ENCODE measurements at regions not wholly inside any gene's neighbourhood (a gene's known extent, or its start where the extent isn't known, plus 50 kb on each side); places are given as distances from the start of the nearest gene placed in this dataset.
"Not testable (repeated sequence)": the region's sequence is repeated elsewhere in the genome, so short reads cannot be mapped to it uniquely, and the experiment has no call there.

DNA sequence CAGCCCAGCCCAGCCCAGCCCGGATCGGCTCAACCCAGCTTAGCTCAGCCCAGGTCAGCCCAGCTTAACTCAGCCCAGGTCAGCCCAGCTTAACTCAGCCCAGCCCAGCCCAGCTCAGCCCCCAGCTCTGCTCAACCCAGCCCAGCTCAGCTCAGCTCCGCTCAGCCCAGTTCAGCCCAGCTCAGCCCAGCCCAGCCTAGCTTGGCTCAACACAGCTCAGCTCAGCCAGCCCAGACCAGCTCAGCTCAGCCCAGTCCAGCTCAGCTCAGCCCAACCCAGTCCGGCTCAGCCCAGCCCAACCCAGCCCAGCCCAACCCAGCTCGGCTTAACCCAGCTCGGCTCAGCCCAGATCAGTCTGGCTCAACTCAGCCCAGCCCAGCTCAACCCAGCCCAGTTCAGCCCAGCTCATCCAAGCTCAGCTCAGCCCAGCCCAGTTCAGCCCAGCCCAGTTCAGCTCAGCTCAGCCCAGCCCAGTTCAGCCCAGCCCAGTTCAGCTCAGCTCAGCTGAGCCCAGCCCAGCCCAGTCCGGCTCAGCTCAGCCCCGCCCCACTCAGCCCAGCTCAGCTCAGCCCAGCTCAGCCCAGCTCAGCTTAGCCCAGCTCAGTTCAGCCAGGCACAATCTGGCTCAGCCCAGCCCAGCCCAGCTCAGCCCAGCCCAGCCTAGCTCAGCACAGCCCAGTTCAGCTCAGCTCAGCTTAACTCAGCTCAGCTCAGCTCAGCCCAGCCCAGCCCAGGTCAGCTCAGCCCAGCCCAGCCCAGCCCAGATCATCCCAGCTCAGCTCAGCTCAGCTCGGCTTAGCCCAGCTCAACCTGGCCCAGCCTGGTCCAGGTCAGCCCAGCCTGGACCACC lies 331.7 kb downstream of the TMEM121 start:
- no peak for DNase-seq (ENCODE audit: low spot score, unreplicated experiment)
- no peak overlapping the region for H3K4me3 Mint-ChIP-seq (ENCODE audit: low read depth)
- H3K36me3 Mint-ChIP-seq (ENCODE audit: insufficient read depth): peaks cover 7% of the 10 kb centered on the region
- no peak overlapping the region for H3K27ac Mint-ChIP-seq
- H3K27me3 Mint-ChIP-seq: no peaks in the 10 kb centered on the region
- no peaks in the 10 kb centered on the region for H3K4me1 Mint-ChIP-seq (ENCODE audit: low read depth)
- peaks cover 33% of the 10 kb centered on the region for H3K9me3 Mint-ChIP-seq (ENCODE audit: low read depth)
- TF ChIP-seq, protein P1, sequence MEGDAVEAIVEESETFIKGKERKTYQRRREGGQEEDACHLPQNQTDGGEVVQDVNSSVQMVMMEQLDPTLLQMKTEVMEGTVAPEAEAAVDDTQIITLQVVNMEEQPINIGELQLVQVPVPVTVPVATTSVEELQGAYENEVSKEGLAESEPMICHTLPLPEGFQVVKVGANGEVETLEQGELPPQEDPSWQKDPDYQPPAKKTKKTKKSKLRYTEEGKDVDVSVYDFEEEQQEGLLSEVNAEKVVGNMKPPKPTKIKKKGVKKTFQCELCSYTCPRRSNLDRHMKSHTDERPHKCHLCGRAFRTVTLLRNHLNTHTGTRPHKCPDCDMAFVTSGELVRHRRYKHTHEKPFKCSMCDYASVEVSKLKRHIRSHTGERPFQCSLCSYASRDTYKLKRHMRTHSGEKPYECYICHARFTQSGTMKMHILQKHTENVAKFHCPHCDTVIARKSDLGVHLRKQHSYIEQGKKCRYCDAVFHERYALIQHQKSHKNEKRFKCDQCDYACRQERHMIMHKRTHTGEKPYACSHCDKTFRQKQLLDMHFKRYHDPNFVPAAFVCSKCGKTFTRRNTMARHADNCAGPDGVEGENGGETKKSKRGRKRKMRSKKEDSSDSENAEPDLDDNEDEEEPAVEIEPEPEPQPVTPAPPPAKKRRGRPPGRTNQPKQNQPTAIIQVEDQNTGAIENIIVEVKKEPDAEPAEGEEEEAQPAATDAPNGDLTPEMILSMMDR (IDR thresholded peaks at IDR 0.05; ENCODE audit: unreplicated experiment): no peak

DNA sequence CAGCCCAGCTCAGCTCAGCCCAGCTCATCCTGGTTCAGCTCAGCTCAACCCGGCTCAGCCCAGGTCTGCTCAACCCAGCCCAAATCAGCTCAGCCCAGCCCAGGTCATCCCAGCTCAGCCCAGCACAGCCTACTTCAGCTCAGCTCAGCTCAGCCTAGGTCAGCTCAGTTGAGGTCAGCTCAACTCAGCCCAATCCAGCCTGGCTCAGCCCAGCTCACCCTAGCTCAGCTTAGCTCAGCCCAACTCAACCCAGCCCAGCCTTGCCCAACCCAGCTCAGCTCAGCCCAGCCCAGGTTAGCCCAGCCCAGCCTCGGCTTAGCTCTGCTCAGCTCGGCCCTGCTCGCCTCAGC lies 332.3 kb downstream of the TMEM121 start:
- H3K9me3 Mint-ChIP-seq (ENCODE audit: low read depth): peaks cover 29% of the 10 kb centered on the region
- H3K27ac Mint-ChIP-seq: no peak overlapping the region
- no peaks in the 10 kb centered on the region for H3K27me3 Mint-ChIP-seq
- no peak for DNase-seq (ENCODE audit: low spot score, unreplicated experiment)
- TF ChIP-seq, protein P1 (IDR thresholded peaks at IDR 0.05; ENCODE audit: unreplicated experiment): no peak
- no peak overlapping the region for H3K4me3 Mint-ChIP-seq (ENCODE audit: low read depth)
- H3K36me3 Mint-ChIP-seq (ENCODE audit: insufficient read depth): peaks cover 4% of the 10 kb centered on the region
- H3K4me1 Mint-ChIP-seq (ENCODE audit: low read depth): no peaks in the 10 kb centered on the region

DNA sequence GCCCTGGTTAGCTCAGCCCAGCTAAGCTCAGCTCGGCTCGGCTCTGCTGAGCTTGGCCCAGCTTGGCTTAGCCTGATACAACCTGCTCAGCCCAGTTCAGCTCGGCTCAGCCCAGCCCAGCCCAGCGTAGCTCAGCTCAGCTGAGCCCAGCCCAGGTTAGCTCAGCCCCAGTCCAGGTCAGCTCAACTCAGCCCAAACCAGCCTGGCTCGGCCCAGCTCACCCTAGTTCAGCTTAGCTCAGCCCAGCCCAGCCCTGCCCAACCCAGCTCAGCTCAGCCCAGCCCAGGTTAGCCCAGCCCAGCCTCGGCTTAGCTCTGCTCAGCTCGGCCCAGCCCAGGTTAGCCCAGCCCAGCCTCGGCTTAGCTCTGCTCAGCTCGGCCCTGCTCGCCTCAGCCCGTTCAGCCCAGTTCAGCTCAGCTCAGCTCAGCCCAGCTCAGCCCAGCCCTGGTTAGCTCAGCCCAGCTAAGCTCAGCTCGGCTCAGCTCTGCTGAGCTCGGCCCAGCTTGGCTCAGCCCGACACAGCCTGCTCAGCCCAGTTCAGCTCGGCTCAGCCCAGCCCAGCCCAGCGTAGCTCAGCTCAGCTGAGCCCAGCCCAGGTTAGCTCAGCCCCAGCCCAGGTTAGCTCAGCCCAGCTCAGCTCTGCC lies 332.8 kb downstream of the TMEM121 start:
- H3K4me1 Mint-ChIP-seq (ENCODE audit: low read depth); DNase-seq (ENCODE audit: low spot score, unreplicated experiment); H3K27ac Mint-ChIP-seq; H3K36me3 Mint-ChIP-seq (ENCODE audit: insufficient read depth); H3K4me3 Mint-ChIP-seq (ENCODE audit: low read depth); H3K27me3 Mint-ChIP-seq: not testable (repeated sequence)
- H3K9me3 Mint-ChIP-seq (ENCODE audit: low read depth): peaks cover 26% of the 10 kb centered on the region

DNA sequence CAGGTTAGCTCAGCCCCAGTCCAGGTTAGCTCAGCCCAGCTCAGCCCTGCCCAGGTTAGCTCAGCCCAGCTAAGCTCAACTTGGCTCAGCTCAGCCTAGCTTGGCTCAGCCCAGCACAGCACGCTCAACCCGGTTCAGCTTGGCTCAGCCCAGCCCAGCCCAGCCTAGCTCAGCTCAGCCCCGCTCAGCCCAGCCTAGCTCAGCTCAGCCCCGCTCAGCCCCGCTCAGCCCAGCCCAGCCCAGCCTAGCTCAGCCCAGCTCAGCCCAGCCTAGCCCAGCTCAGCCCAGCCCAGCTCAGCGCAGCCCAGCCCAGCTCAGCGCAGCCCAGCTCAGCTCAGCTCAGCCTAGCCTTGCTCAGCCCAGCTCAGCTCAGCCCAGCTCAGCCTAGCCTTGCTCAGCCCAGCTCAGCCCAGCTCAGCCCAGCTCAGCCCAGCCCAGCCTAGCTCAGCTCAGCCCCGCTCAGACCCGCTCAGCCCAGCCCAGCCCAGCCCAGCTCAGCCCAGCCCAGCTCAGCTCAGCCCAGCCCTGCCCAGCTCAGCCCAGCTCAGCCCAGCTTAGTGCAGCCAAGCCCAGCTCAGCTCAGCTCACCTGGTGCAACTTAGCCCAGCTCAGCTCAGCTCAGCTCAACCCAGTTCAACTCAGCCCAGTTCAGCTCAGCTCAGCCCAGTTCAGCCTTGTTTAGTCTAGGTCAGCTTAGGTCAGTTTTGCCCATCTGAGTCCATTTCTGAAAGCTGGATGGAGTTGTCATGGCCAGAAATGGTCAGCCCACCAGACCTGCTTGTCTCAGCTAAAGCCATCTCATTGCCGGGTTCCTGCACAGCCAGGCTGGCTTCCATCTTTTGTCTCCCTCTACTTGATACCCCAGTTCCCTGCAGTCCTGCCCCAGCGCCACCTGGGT lies 333.6 kb downstream of the TMEM121 start:
- H3K4me3 Mint-ChIP-seq (ENCODE audit: low read depth): no peak overlapping the region
- no peaks in the 10 kb centered on the region for H3K4me1 Mint-ChIP-seq (ENCODE audit: low read depth)
- no peak for DNase-seq (ENCODE audit: low spot score, unreplicated experiment)
- H3K27ac Mint-ChIP-seq: no peak overlapping the region
- no peaks in the 10 kb centered on the region for H3K27me3 Mint-ChIP-seq
- peaks cover 24% of the 10 kb centered on the region for H3K9me3 Mint-ChIP-seq (ENCODE audit: low read depth)
- peaks cover 2% of the 10 kb centered on the region for H3K36me3 Mint-ChIP-seq (ENCODE audit: insufficient read depth)
- TF ChIP-seq, protein P1 (IDR thresholded peaks at IDR 0.05; ENCODE audit: unreplicated experiment): no peak

DNA sequence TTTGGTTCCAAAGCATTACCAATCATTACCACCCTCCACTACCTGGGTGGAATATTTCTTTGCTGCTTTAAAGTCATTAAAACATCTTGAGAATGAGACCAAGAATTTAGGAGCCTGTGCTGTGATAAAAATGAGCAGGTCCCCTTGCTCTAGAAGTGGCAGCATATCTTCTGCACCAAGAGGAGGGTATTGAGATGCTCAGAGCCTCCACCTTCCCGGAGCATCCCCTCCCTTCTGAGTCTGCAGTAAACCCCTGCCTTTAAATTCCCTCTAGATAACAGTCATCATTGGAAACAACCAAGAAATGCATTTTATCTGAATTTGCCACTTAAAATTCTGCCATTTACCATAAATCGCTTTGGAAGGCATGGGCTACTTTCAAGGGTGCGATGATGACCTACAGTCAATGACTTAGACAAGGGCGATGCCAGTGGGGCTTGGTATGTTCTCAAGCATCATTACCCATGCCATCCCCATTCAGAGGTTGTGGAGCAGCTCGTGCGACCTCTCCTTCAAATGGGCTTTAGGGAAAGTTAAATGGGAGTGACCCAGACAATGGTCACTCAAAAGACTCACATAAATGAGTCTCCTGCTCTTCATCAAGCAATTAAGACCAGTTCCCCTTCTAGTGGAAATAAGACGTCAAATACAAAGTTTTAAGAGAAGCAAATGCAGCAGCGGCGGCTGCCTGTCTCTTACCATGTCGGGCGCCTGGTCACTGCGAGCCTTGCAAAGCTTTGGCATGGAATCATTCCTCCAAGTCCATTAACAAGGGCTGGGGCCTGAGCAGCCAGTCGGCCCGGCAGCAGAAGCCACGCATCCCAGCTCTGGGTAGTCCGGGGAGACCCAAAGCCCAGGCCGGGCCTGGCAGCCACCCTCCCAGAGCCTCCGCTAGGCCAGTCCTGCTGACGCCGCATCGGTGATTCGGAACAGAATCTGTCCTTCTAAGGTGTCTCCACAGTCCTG lies 334.5 kb downstream of the TMEM121 start:
- H3K4me1 Mint-ChIP-seq (ENCODE audit: low read depth): no peaks in the 10 kb centered on the region
- peaks cover under 1% of the 10 kb centered on the region for H3K36me3 Mint-ChIP-seq (ENCODE audit: insufficient read depth)
- no peaks in the 10 kb centered on the region for H3K27me3 Mint-ChIP-seq
- TF ChIP-seq, protein P1 (IDR thresholded peaks at IDR 0.05; ENCODE audit: unreplicated experiment): no peak
- no peak overlapping the region for H3K4me3 Mint-ChIP-seq (ENCODE audit: low read depth)
- DNase-seq (ENCODE audit: low spot score, unreplicated experiment): no peak
- no peak overlapping the region for H3K27ac Mint-ChIP-seq
- H3K9me3 Mint-ChIP-seq (ENCODE audit: low read depth): peaks cover 21% of the 10 kb centered on the region

Measured in progenitor cell of endocrine pancreas (in vitro differentiated cells).